ENCODE measurements at regions not wholly inside any gene's neighbourhood (a gene's known extent, or its start where the extent isn't known, plus 50 kb on each side); places are given as distances from the start of the nearest gene placed in this dataset.

DNA sequence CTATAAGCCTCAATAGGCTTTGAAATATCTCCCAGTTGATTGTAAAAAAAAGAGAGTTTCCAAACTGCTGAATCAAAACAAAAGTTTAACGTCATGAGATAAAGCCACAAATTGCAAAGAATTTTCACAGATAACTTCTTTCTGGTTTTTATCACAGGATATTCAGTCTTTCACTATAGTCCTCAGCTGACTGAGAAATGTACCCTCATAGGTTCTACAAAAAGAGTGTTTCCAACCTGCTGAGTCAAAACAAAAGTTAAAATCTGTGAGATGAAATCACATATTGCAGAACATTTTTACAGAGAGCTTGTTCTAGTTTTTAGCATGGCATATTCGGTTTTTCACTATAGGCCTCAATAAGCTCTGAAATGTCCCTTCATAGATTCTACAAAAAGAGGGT lies 559.2 kb downstream of the KCNJ18 start:
- TF ChIP-seq, protein P1, sequence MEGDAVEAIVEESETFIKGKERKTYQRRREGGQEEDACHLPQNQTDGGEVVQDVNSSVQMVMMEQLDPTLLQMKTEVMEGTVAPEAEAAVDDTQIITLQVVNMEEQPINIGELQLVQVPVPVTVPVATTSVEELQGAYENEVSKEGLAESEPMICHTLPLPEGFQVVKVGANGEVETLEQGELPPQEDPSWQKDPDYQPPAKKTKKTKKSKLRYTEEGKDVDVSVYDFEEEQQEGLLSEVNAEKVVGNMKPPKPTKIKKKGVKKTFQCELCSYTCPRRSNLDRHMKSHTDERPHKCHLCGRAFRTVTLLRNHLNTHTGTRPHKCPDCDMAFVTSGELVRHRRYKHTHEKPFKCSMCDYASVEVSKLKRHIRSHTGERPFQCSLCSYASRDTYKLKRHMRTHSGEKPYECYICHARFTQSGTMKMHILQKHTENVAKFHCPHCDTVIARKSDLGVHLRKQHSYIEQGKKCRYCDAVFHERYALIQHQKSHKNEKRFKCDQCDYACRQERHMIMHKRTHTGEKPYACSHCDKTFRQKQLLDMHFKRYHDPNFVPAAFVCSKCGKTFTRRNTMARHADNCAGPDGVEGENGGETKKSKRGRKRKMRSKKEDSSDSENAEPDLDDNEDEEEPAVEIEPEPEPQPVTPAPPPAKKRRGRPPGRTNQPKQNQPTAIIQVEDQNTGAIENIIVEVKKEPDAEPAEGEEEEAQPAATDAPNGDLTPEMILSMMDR (conservative IDR thresholded peaks at IDR 0.05; ENCODE audit: low read depth in 2 of 2) = no peak
- no peak for TF ChIP-seq POLR2AphosphoS5 (IDR thresholded peaks at IDR 0.05; ENCODE audit: low read depth)
- TF ChIP-seq, protein P2, sequence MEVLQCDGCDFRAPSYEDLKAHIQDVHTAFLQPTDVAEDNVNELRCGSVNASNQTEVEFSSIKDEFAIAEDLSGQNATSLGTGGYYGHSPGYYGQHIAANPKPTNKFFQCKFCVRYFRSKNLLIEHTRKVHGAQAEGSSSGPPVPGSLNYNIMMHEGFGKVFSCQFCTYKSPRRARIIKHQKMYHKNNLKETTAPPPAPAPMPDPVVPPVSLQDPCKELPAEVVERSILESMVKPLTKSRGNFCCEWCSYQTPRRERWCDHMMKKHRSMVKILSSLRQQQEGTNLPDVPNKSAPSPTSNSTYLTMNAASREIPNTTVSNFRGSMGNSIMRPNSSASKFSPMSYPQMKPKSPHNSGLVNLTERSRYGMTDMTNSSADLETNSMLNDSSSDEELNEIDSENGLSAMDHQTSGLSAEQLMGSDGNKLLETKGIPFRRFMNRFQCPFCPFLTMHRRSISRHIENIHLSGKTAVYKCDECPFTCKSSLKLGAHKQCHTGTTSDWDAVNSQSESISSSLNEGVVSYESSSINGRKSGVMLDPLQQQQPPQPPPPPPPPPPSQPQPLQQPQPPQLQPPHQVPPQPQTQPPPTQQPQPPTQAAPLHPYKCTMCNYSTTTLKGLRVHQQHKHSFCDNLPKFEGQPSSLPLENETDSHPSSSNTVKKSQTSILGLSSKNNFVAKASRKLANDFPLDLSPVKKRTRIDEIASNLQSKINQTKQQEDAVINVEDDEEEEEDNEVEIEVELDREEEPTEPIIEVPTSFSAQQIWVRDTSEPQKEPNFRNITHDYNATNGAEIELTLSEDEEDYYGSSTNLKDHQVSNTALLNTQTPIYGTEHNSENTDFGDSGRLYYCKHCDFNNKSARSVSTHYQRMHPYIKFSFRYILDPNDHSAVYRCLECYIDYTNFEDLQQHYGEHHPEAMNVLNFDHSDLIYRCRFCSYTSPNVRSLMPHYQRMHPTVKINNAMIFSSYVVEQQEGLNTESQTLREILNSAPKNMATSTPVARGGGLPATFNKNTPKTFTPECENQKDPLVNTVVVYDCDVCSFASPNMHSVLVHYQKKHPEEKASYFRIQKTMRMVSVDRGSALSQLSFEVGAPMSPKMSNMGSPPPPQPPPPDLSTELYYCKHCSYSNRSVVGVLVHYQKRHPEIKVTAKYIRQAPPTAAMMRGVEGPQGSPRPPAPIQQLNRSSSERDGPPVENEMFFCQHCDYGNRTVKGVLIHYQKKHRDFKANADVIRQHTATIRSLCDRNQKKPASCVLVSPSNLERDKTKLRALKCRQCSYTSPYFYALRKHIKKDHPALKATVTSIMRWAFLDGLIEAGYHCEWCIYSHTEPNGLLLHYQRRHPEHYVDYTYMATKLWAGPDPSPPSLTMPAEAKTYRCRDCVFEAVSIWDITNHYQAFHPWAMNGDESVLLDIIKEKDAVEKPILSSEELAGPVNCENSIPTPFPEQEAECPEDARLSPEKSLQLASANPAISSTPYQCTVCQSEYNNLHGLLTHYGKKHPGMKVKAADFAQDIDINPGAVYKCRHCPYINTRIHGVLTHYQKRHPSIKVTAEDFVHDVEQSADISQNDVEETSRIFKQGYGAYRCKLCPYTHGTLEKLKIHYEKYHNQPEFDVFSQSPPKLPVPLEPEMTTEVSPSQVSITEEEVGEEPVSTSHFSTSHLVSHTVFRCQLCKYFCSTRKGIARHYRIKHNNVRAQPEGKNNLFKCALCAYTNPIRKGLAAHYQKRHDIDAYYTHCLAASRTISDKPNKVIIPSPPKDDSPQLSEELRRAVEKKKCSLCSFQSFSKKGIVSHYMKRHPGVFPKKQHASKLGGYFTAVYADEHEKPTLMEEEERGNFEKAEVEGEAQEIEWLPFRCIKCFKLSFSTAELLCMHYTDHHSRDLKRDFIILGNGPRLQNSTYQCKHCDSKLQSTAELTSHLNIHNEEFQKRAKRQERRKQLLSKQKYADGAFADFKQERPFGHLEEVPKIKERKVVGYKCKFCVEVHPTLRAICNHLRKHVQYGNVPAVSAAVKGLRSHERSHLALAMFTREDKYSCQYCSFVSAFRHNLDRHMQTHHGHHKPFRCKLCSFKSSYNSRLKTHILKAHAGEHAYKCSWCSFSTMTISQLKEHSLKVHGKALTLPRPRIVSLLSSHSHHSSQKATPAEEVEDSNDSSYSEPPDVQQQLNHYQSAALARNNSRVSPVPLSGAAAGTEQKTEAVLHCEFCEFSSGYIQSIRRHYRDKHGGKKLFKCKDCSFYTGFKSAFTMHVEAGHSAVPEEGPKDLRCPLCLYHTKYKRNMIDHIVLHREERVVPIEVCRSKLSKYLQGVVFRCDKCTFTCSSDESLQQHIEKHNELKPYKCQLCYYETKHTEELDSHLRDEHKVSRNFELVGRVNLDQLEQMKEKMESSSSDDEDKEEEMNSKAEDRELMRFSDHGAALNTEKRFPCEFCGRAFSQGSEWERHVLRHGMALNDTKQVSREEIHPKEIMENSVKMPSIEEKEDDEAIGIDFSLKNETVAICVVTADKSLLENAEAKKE (CRISPR knock-in tag; IDR thresholded peaks at IDR 0.05) = no peak
- no peak for TF ChIP-seq JUNB (IDR thresholded peaks at IDR 0.05; ENCODE audit: unreplicated experiment)
- no peak for TF ChIP-seq ZNF114 (CRISPR knock-in tag; IDR thresholded peaks at IDR 0.05)
- TF ChIP-seq EZH2 (IDR thresholded peaks at IDR 0.05; ENCODE audit: low read depth, unreplicated experiment) = no peak
- TF ChIP-seq, protein P3, sequence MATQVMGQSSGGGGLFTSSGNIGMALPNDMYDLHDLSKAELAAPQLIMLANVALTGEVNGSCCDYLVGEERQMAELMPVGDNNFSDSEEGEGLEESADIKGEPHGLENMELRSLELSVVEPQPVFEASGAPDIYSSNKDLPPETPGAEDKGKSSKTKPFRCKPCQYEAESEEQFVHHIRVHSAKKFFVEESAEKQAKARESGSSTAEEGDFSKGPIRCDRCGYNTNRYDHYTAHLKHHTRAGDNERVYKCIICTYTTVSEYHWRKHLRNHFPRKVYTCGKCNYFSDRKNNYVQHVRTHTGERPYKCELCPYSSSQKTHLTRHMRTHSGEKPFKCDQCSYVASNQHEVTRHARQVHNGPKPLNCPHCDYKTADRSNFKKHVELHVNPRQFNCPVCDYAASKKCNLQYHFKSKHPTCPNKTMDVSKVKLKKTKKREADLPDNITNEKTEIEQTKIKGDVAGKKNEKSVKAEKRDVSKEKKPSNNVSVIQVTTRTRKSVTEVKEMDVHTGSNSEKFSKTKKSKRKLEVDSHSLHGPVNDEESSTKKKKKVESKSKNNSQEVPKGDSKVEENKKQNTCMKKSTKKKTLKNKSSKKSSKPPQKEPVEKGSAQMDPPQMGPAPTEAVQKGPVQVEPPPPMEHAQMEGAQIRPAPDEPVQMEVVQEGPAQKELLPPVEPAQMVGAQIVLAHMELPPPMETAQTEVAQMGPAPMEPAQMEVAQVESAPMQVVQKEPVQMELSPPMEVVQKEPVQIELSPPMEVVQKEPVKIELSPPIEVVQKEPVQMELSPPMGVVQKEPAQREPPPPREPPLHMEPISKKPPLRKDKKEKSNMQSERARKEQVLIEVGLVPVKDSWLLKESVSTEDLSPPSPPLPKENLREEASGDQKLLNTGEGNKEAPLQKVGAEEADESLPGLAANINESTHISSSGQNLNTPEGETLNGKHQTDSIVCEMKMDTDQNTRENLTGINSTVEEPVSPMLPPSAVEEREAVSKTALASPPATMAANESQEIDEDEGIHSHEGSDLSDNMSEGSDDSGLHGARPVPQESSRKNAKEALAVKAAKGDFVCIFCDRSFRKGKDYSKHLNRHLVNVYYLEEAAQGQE (IDR thresholded peaks at IDR 0.05; ENCODE audit: unreplicated experiment) = no peak
- no peak for TF ChIP-seq CREB1 (CRISPR knock-in tag; IDR thresholded peaks at IDR 0.05; ENCODE audit: low read depth)
- TF ChIP-seq EZH2phosphoT487 (IDR thresholded peaks at IDR 0.05; ENCODE audit: unreplicated experiment) = no peak
